ENCODE measurements at regions not wholly inside any gene's neighbourhood (a gene's known extent, or its start where the extent isn't known, plus 50 kb on each side); places are given as distances from the start of the nearest gene placed in this dataset.

DNA sequence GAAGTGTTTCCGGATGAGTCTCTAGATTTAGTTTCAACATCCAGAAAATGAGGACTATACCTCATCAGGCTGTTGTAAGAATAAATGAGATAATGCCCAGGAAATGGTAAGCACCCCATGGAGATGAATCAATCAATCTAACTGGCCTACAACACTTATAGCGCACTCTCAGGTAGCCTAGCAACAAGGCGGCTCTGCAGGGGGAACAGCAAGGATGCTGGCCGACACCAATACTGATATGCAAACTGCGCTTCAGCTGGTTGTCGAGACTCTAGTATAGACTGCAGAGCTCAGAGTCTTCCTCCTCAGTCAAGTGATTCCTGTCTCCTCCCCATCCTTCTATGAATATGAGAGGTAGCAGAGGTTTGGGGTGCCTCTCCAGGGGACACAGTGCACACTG lies 218.8 kb upstream of the WWC1 start:
- Mint-ChIP-seq H3K4me1 (peaks cover 8 to 10% of the 10 kb centered on the region in 2 donors), H3K4me3 (no peak overlapping the region), H3K36me3 (no peaks in the 10 kb centered on the region), H3K27me3 (ENCODE audit: low read depth in 2 of 2) (peaks cover 0 to 4% of the 10 kb centered on the region in 2 donors), H3K27ac (no peak overlapping the region), H3K9me3 (no peaks in the 10 kb centered on the region)
- Histone ChIP-seq H3K36me3 (ENCODE audit: control insufficient read depth, insufficient read depth, low read length) (no peaks in the 10 kb centered on the region), H3K27ac (ENCODE audit: low read length) (no peak overlapping the region), H3K4me3 (ENCODE audit: low read length) (no peak overlapping the region), H3K27me3 (ENCODE audit: control insufficient read depth, insufficient read depth, low read length) (no peaks in the 10 kb centered on the region), H3K4me1 (ENCODE audit: control insufficient read depth, insufficient read depth, low read length) (no peaks in the 10 kb centered on the region), H3K9me3 (ENCODE audit: control insufficient read depth, insufficient read depth, low read length) (no peaks in the 10 kb centered on the region)
- ATAC-seq (no peak), DNase-seq (no peak)
- intact Hi-C loops (cut with micrococcal nuclease), result no loop called here
- WGBS (ENCODE audit: insufficient coverage), result 96% methylated on average over 5 of the region's 6 CpGs
- TF ChIP-seq, protein P1, sequence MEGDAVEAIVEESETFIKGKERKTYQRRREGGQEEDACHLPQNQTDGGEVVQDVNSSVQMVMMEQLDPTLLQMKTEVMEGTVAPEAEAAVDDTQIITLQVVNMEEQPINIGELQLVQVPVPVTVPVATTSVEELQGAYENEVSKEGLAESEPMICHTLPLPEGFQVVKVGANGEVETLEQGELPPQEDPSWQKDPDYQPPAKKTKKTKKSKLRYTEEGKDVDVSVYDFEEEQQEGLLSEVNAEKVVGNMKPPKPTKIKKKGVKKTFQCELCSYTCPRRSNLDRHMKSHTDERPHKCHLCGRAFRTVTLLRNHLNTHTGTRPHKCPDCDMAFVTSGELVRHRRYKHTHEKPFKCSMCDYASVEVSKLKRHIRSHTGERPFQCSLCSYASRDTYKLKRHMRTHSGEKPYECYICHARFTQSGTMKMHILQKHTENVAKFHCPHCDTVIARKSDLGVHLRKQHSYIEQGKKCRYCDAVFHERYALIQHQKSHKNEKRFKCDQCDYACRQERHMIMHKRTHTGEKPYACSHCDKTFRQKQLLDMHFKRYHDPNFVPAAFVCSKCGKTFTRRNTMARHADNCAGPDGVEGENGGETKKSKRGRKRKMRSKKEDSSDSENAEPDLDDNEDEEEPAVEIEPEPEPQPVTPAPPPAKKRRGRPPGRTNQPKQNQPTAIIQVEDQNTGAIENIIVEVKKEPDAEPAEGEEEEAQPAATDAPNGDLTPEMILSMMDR (IDR thresholded peaks at IDR 0.05), result no peak

DNA sequence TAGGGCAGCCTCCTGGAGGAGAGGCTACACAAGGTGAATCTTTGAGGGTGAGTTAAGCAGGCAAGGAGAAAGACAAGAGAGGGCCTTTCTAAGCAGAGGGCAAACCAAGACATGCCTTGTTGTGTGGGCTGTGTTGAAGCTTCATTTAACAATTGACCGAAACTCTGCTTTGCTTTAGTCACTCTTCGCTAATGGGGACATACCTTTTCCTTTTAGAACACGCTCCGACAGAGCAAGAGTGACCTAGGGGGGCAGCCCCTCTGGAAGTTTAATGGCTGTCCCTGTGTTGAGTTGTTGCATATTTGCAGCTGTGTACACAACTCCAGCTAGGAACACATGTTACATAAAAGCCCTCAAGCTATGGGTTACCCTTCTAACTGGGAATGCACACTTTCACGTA lies 218.1 kb upstream of the WWC1 start:
- Mint-ChIP-seq H3K9me3 (no peaks in the 10 kb centered on the region), H3K27ac (no peak overlapping the region), H3K4me1 (peaks cover 8 to 10% of the 10 kb centered on the region in 2 donors), H3K27me3 (ENCODE audit: low read depth in 2 of 2) (peaks cover 0 to 4% of the 10 kb centered on the region in 2 donors), H3K4me3 (no peak overlapping the region), H3K36me3 (no peaks in the 10 kb centered on the region)
- DNase-seq, result no peak
- H3K4me1 ChIP-seq (ENCODE audit: control insufficient read depth, insufficient read depth, low read length), result no peaks in the 10 kb centered on the region
- intact Hi-C loops (cut with micrococcal nuclease), result no loop called here
- no peak overlapping the region for H3K27ac ChIP-seq (ENCODE audit: low read length)
- no peaks in the 10 kb centered on the region for H3K9me3 ChIP-seq (ENCODE audit: control insufficient read depth, insufficient read depth, low read length)
- H3K4me3 ChIP-seq (ENCODE audit: low read length), result no peak overlapping the region
- H3K36me3 ChIP-seq (ENCODE audit: control insufficient read depth, insufficient read depth, low read length), result no peaks in the 10 kb centered on the region
- TF ChIP-seq, protein P1 (IDR thresholded peaks at IDR 0.05), result no peak
- ATAC-seq, result no peak
- WGBS (ENCODE audit: insufficient coverage), result 93% methylated on average over 5 of the region's 5 CpGs
- H3K27me3 ChIP-seq (ENCODE audit: control insufficient read depth, insufficient read depth, low read length), result no peaks in the 10 kb centered on the region

DNA sequence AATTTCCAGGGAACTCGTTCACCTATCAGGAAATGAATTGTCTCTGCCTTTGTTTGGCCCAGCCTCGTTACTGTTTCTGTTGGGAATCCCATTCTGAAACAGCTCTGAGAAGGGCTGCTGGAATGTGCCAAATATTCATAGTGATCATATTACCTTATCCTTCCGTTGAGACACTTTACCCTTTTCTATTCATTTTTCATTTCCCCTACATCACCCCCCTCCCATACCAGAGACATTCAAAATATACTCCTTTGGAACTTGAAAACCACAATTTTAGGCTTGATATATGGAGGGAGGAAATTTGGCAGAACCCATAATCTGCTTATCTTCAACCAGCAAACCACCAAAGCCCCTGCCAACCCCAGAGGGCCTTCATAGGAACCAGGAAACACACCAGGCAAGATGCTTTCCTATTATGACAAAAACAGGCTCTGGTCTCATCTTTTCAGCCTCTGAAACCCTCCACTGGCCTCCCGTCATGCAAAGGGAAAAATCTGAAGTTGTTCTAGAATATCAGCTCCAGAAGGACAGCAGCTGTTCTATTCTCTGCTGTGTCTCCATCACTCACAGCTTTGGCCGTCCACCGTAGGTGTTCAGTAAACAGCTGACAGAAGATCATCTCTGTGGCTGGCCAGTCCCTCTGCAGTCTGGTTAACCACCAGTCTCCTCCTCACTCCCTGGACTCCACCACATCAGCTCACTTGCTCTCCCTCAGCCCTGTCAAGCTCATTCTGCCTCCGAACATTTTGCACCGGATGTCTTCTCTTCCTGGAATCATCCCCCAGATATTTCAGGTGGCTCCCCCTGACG lies 217.2 kb upstream of the WWC1 start:
- H3K4me3 ChIP-seq (ENCODE audit: low read length), result no peak overlapping the region
- H3K27ac ChIP-seq (ENCODE audit: low read length), result no peak overlapping the region
- no peaks in the 10 kb centered on the region for H3K36me3 Mint-ChIP-seq
- H3K9me3 ChIP-seq (ENCODE audit: control insufficient read depth, insufficient read depth, low read length), result no peaks in the 10 kb centered on the region
- H3K4me3 Mint-ChIP-seq, result no peak overlapping the region
- peak overlapping the region in 1 of 2 donors; percentile 77 for H3K27ac Mint-ChIP-seq
- H3K4me1 ChIP-seq (ENCODE audit: control insufficient read depth, insufficient read depth, low read length), result no peaks in the 10 kb centered on the region
- H3K4me1 Mint-ChIP-seq, result peaks cover 8 to 10% of the 10 kb centered on the region in 2 donors
- no peak for ATAC-seq
- H3K36me3 ChIP-seq (ENCODE audit: control insufficient read depth, insufficient read depth, low read length), result no peaks in the 10 kb centered on the region
- H3K27me3 ChIP-seq (ENCODE audit: control insufficient read depth, insufficient read depth, low read length), result no peaks in the 10 kb centered on the region
- WGBS (ENCODE audit: insufficient coverage), result 4% methylated on average over 9 of the region's 9 CpGs
- intact Hi-C loops (cut with micrococcal nuclease), result no loop called here
- H3K27me3 Mint-ChIP-seq (ENCODE audit: low read depth in 2 of 2), result peaks cover 0 to 4% of the 10 kb centered on the region in 2 donors
- H3K9me3 Mint-ChIP-seq, result no peaks in the 10 kb centered on the region
- TF ChIP-seq, protein P1 (IDR thresholded peaks at IDR 0.05), result no peak
- DNase-seq, result no peak

DNA sequence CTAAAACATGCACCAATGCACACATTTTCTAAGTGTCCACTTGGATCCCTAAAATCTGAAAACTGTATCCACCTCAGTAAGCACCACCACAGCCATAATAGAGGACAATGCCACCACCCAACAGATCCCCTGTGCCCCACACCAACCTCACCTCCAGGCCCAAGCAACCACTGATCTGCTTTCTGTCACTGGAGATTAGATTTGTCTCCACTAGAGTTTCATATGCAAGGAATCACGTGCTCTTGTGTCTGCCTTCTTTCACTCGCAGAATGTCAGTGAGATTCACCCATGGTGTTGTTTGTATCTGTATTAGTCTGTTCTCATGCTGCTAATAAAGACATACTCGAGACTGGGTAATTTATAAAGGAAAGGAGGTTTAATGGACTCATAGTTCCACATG lies 216.1 kb upstream of the WWC1 start:
- no peak overlapping the region for H3K27ac ChIP-seq (ENCODE audit: low read length)
- ATAC-seq, result no peak
- H3K4me1 Mint-ChIP-seq, result peaks cover 8 to 10% of the 10 kb centered on the region in 2 donors
- H3K4me3 ChIP-seq (ENCODE audit: low read length), result no peak overlapping the region
- no peak overlapping the region for H3K27ac Mint-ChIP-seq
- H3K36me3 Mint-ChIP-seq, result no peaks in the 10 kb centered on the region
- peaks cover 0 to 2% of the 10 kb centered on the region in 2 donors for H3K9me3 Mint-ChIP-seq
- H3K4me1 ChIP-seq (ENCODE audit: control insufficient read depth, insufficient read depth, low read length), result no peaks in the 10 kb centered on the region
- no peak for DNase-seq
- no peak overlapping the region for H3K4me3 Mint-ChIP-seq
- H3K27me3 Mint-ChIP-seq (ENCODE audit: low read depth in 2 of 2), result peaks cover 0 to 5% of the 10 kb centered on the region in 2 donors
- H3K9me3 ChIP-seq (ENCODE audit: control insufficient read depth, insufficient read depth, low read length), result no peaks in the 10 kb centered on the region
- TF ChIP-seq, protein P1 (IDR thresholded peaks at IDR 0.05), result no peak
- no peaks in the 10 kb centered on the region for H3K27me3 ChIP-seq (ENCODE audit: control insufficient read depth, insufficient read depth, low read length)
- 89% methylated on average over 3 of the region's 3 CpGs for WGBS (ENCODE audit: insufficient coverage)
- no peaks in the 10 kb centered on the region for H3K36me3 ChIP-seq (ENCODE audit: control insufficient read depth, insufficient read depth, low read length)
- intact Hi-C loops (cut with micrococcal nuclease), result no loop called here

Measured in natural killer cell (primary cell).